GM18505 (cell line): ENCODE measurements at regions not wholly inside any gene's neighbourhood (a gene's known extent, or its start where the extent isn't known, plus 50 kb on each side); places are given as distances from the start of the nearest gene placed in this dataset.
"Not testable (repeated sequence)": the region's sequence is repeated elsewhere in the genome, so short reads cannot be mapped to it uniquely, and the experiment has no call there.

Experiments
- ATAC-seq: cut with Tn5 transposase; IDR thresholded peaks from one replicate; pipeline ENCODE4 v1.9.1; 2021; ENCODE audit not compliant: unreplicated experiment
- POLR2A ChIP-seq: IDR thresholded peaks from 4 replicates; pipeline ENCODE4 v1.6.1; 2011; ENCODE audit warnings: borderline replicate concordance; ENCODE audit not compliant: insufficient read depth, insufficient read length; ENCODE audit errors: extremely low read depth

- TF ChIP-seq POLR2A, result no peak
- no peak for ATAC-seq
These were observed 247.4 kb upstream of the ST6GAL2 start for GRCh38 chr2:107133412-107133811.

- no peak for ATAC-seq
- no peak for TF ChIP-seq POLR2A
These were observed 250.8 kb upstream of the ST6GAL2 start for GRCh38 chr2:107136733-107137132.

GRCh38 chr2:107137706-107138105 is 251.7 kb upstream of the ST6GAL2 start:
- TF ChIP-seq POLR2A, result no peak
- no peak for ATAC-seq

GRCh38 chr2:107146181-107146580 is 260.2 kb upstream of the ST6GAL2 start:
- TF ChIP-seq POLR2A, result no peak
- no peak for ATAC-seq

- not testable (repeated sequence) for ATAC-seq
These were observed 260.7 kb upstream of the ST6GAL2 start for GRCh38 chr2:107146645-107147044.

GRCh38 chr2:107148055-107148454 is 262.1 kb upstream of the ST6GAL2 start:
- ATAC-seq, result no peak
- no peak for TF ChIP-seq POLR2A

- no peak for ATAC-seq
- TF ChIP-seq POLR2A, result no peak
These were observed 262.5 kb upstream of the ST6GAL2 start for GRCh38 chr2:107148496-107148895.

GRCh38 chr2:107160640-107161239 is 274.8 kb upstream of the ST6GAL2 start:
- ATAC-seq, result no peak
- TF ChIP-seq POLR2A, result no peak

- no peak for TF ChIP-seq POLR2A
- ATAC-seq, result no peak
These were observed 282.2 kb upstream of the ST6GAL2 start for GRCh38 chr2:107168141-107168540.

GRCh38 chr2:107174171-107174570 is 288.2 kb upstream of the ST6GAL2 start:
- no peak for TF ChIP-seq POLR2A
- ATAC-seq, result no peak

GRCh38 chr2:107182981-107183380 is 297.0 kb upstream of the ST6GAL2 start:
- ATAC-seq, result no peak
- TF ChIP-seq POLR2A, result no peak

GRCh38 chr2:107187870-107188269 is 301.9 kb upstream of the ST6GAL2 start:
- ATAC-seq, result no peak
- no peak for TF ChIP-seq POLR2A

GRCh38 chr2:107195631-107196030 is 309.7 kb upstream of the ST6GAL2 start:
- no peak for TF ChIP-seq POLR2A
- no peak for ATAC-seq

GRCh38 chr2:107197594-107198294 is 311.8 kb upstream of the ST6GAL2 start:
- ATAC-seq, result no peak
- no peak for TF ChIP-seq POLR2A
